ENCODE measurements at regions not wholly inside any gene's neighbourhood (a gene's known extent, or its start where the extent isn't known, plus 50 kb on each side); places are given as distances from the start of the nearest gene placed in this dataset.

- TF ChIP-seq CTCF (IDR thresholded peaks at IDR 0.05; ENCODE audit: borderline replicate concordance), result no peak
- intact Hi-C loops (cut with micrococcal nuclease), result no loop called here
- no peak overlapping the region for H3K27ac ChIP-seq (replicated peaks)
- DNase-seq, result no peak
- no peaks in the 10 kb centered on the region for H3K36me3 ChIP-seq
- no peaks in the 10 kb centered on the region for H3K4me1 ChIP-seq
- no peak overlapping the region for H3K4me3 ChIP-seq
- no peaks in the 10 kb centered on the region for H3K9me3 ChIP-seq (replicated peaks)
- peaks cover 33% of the 10 kb centered on the region for H3K27me3 ChIP-seq (ENCODE audit: low read depth)
Observed at GRCh38 chr7:25584112-25584938, 356.0 kb upstream of the NPVF start.

- DNase-seq, result no peak
- TF ChIP-seq CTCF (IDR thresholded peaks at IDR 0.05; ENCODE audit: borderline replicate concordance), result no peak
- Histone ChIP-seq H3K4me1 (no peaks in the 10 kb centered on the region), H3K9me3 (replicated peaks) (no peaks in the 10 kb centered on the region), H3K27ac (replicated peaks) (no peak overlapping the region), H3K27me3 (ENCODE audit: low read depth) (peaks cover 22% of the 10 kb centered on the region), H3K4me3 (no peak overlapping the region), H3K36me3 (no peaks in the 10 kb centered on the region)
- intact Hi-C loops (cut with micrococcal nuclease), result no loop called here
Observed at GRCh38 chr7:25586513-25586912, 358.2 kb upstream of the NPVF start.

- intact Hi-C loops (cut with micrococcal nuclease), result no loop called here
- no peak overlapping the region for H3K27ac ChIP-seq (replicated peaks)
- TF ChIP-seq CTCF (IDR thresholded peaks at IDR 0.05; ENCODE audit: borderline replicate concordance), result no peak
- peaks cover 17% of the 10 kb centered on the region for H3K27me3 ChIP-seq (ENCODE audit: low read depth)
- H3K4me1 ChIP-seq, result no peaks in the 10 kb centered on the region
- H3K9me3 ChIP-seq (replicated peaks), result peaks cover 4% of the 10 kb centered on the region
- DNase-seq, result no peak
- no peaks in the 10 kb centered on the region for H3K36me3 ChIP-seq
- H3K4me3 ChIP-seq, result no peak overlapping the region
Observed at GRCh38 chr7:25594122-25594521, 365.8 kb upstream of the NPVF start.

GRCh38 chr7:25594728-25595127 is 366.4 kb upstream of the NPVF start:
- no peak for DNase-seq
- Histone ChIP-seq H3K27me3 (ENCODE audit: low read depth) (peaks cover 11% of the 10 kb centered on the region), H3K27ac (replicated peaks) (no peak overlapping the region), H3K4me1 (no peaks in the 10 kb centered on the region), H3K4me3 (no peak overlapping the region), H3K9me3 (replicated peaks) (peaks cover 4% of the 10 kb centered on the region), H3K36me3 (no peaks in the 10 kb centered on the region)
- TF ChIP-seq CTCF (IDR thresholded peaks at IDR 0.05; ENCODE audit: borderline replicate concordance), result no peak
- intact Hi-C loops (cut with micrococcal nuclease), result no loop called here

- Histone ChIP-seq H3K4me1 (no peaks in the 10 kb centered on the region), H3K4me3 (no peak overlapping the region), H3K9me3 (replicated peaks) (peaks cover 4% of the 10 kb centered on the region), H3K27ac (replicated peaks) (no peak overlapping the region), H3K36me3 (no peaks in the 10 kb centered on the region), H3K27me3 (ENCODE audit: low read depth) (peaks cover 8% of the 10 kb centered on the region)
- intact Hi-C loops (cut with micrococcal nuclease), result no loop called here
- TF ChIP-seq CTCF (IDR thresholded peaks at IDR 0.05; ENCODE audit: borderline replicate concordance), result no peak
- DNase-seq, result no peak
Observed at GRCh38 chr7:25595996-25596395, 367.7 kb upstream of the NPVF start.

All from left ventricle myocardium inferior (tissue), 1 donor.